ENCODE measurements at regions not wholly inside any gene's neighbourhood (a gene's known extent, or its start where the extent isn't known, plus 50 kb on each side); places are given as distances from the start of the nearest gene placed in this dataset.

DNA sequence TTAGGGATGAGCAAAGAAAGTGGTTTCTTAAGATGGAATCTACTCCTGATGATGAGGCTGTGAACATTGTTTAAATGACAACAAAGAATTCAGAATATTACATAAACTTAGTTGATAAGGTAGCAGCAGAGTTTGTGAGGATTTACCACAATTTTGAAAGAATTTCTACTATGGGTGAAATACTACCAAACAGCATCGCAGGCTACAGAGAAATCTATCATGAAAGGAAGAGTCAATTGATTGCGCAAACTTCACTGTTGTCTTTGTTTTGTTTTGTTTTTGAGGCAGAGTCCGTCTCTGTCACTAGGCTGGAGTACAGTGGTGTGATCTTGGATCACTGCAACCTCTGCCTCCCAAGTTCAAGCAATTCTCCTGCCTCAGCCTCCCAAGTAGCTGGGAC is 107.4 kb upstream of the SLC6A6 start:
- peaks cover 10% of the 10 kb centered on the region for H3K9me3 Mint-ChIP-seq
- no peak overlapping the region for H3K27ac Mint-ChIP-seq
- TF ChIP-seq ZBTB43 (CRISPR knock-in tag; IDR thresholded peaks at IDR 0.05), result no peak
- TF ChIP-seq MXD4 (CRISPR knock-in tag; IDR thresholded peaks at IDR 0.05; ENCODE audit: borderline replicate concordance), result no peak
- peaks cover 4% of the 10 kb centered on the region; the same call in 1 of the 2 replicates for H3K27me3 Mint-ChIP-seq (ENCODE audit: low read depth)
- peaks cover 27% of the 10 kb centered on the region for H3K4me1 Mint-ChIP-seq
- DNase-seq (ENCODE audit: low spot score), result no peak
- peaks cover 6% of the 10 kb centered on the region; the same call in 1 of the 2 replicates for H3K36me3 Mint-ChIP-seq
- ATAC-seq, result no peak
- ChIA-PET CTCF (no interaction called here), POLR2A (no interaction called here)
- no peak overlapping the region for H3K4me3 Mint-ChIP-seq

- POLR2A ChIA-PET, result no interaction called here
- peaks cover 2% of the 10 kb centered on the region; the same call in 1 of the 2 replicates for H3K27me3 Mint-ChIP-seq (ENCODE audit: low read depth)
- peaks cover 6% of the 10 kb centered on the region; the same call in 1 of the 2 replicates for H3K36me3 Mint-ChIP-seq
- no peak overlapping the region for H3K27ac Mint-ChIP-seq
- DNase-seq (ENCODE audit: low spot score), result no peak
- CTCF ChIA-PET, result interaction anchor here (1.4 kb wide), 1 partner anchor 17 kb away, joined by 4 read pairs; no protein-coding TSS in a partner anchor
- H3K4me3 Mint-ChIP-seq, result no peak overlapping the region
- peaks cover 10% of the 10 kb centered on the region for H3K9me3 Mint-ChIP-seq
- TF ChIP-seq KAT7 (CRISPR knock-in tag; IDR thresholded peaks at IDR 0.05; ENCODE audit: borderline replicate concordance) (no peak), NFATC4 (CRISPR knock-in tag; IDR thresholded peaks at IDR 0.05) (no peak), ZNF396 (CRISPR knock-in tag; IDR thresholded peaks at IDR 0.05; ENCODE audit: borderline replicate concordance) (no peak), TCF7 (CRISPR knock-in tag; IDR thresholded peaks at IDR 0.05; ENCODE audit: low read depth) (no peak), ESRRA (CRISPR knock-in tag; IDR thresholded peaks at IDR 0.05; ENCODE audit: borderline replicate concordance) (no peak), SMAD4 (CRISPR knock-in tag; IDR thresholded peaks at IDR 0.05) (no peak), ZBTB21 (CRISPR knock-in tag; IDR thresholded peaks at IDR 0.05; ENCODE audit: borderline replicate concordance) (no peak), NR1H2 (CRISPR knock-in tag; IDR thresholded peaks at IDR 0.05) (no peak), ZNF416 (CRISPR knock-in tag; IDR thresholded peaks at IDR 0.05) (no peak), E2F5 (CRISPR knock-in tag; IDR thresholded peaks at IDR 0.05) (no peak), CDX4 (CRISPR knock-in tag; IDR thresholded peaks at IDR 0.05; ENCODE audit: borderline replicate concordance) (no peak)
- TF ChIP-seq, protein P1, sequence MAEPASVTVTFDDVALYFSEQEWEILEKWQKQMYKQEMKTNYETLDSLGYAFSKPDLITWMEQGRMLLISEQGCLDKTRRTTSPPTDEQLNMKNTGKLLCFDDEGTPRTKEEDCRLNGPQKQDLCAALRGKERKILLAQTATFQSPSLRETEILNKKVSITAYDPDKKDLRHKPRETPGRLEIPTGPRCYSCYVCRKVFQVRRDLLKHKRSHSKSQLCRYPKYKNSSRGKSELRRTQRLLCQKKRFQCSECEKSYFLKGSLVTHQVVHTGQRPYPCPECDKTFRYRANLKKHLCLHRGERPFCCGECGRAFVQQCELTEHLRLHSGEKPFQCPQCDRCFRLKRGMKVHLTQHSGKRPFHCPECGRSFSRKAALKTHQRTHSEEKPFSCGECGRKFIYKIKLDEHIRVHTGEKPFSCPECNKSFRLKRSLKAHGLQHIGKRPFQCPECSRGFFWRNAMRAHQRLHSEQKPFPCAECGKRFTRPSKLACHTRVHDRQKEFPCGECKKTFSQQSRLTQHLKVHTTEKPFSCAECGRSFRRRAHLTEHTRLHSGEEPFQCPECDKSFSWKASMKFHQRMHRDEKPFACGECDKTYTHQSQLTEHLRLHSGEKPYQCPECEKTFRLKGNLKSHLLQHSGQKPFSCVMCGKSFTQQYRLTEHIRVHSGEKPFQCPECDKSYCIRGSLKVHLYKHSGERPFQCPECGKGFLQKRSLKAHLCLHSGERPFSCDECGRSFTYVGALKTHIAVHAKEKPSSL (CRISPR knock-in tag; conservative IDR thresholded peaks at IDR 0.05), result no peak
- H3K4me1 Mint-ChIP-seq, result peaks cover 19% of the 10 kb centered on the region
- no peak for ATAC-seq
Observed at GRCh38 chr3:14295801-14296200, 106.6 kb upstream of the SLC6A6 start.

- TF ChIP-seq PRRX2 (CRISPR knock-in tag; IDR thresholded peaks at IDR 0.05) (no peak), ZNF121 (CRISPR knock-in tag; IDR thresholded peaks at IDR 0.05) (peak; percentile 60; the same call in 1 of the 2 replicates)
- Mint-ChIP-seq H3K36me3 (peaks cover 6% of the 10 kb centered on the region; the same call in 1 of the 2 replicates), H3K4me3 (no peak overlapping the region; the same call in 1 of the 2 replicates), H3K4me1 (peaks cover 18% of the 10 kb centered on the region), H3K27me3 (ENCODE audit: low read depth) (no peaks in the 10 kb centered on the region), H3K27ac (no peak overlapping the region), H3K9me3 (peaks cover 10% of the 10 kb centered on the region)
- no peak for DNase-seq (ENCODE audit: low spot score)
- ChIA-PET POLR2A (interaction anchor here (0.8 kb wide), 1 partner anchor 22 kb away, joined by 3 read pairs; no protein-coding TSS in a partner anchor), CTCF (interaction anchor here (1.4 kb wide), 1 partner anchor 22 kb away, joined by 4 read pairs; no protein-coding TSS in a partner anchor)
- ATAC-seq, result peak; percentile 61
Observed at GRCh38 chr3:14297305-14297704, 105.1 kb upstream of the SLC6A6 start.

Data from WTC11 (cell line).